HEK293T (cell line): ENCODE measurements at regions not wholly inside any gene's neighbourhood (a gene's known extent, or its start where the extent isn't known, plus 50 kb on each side); places are given as distances from the start of the nearest gene placed in this dataset.

Experiments used
- CTCF ChIA-PET: fragments of 350-600 bp; formaldehyde crosslinking; extraction: SDS; loops from one replicate; lab custom pipeline; 2021; ENCODE audit warnings: antibody characterized with exemption, inconsistent platforms; lab: Yijun Ruan, JAX
- POLR2A ChIA-PET: fragments of 350-600 bp; formaldehyde crosslinking; extraction: SDS; loops from one replicate; lab custom pipeline; 2020; ENCODE audit warnings: antibody characterized with exemption, inconsistent platforms; lab: Yijun Ruan, JAX
- DNase-seq: peaks from one replicate; pipeline ENCODE4 v3.0.0; 2012; ENCODE audit warnings: mixed read lengths; ENCODE audit errors: extremely low spot score
- ARNT ChIP-seq: fragments of 450-650 bp; IDR thresholded peaks from 2 replicates; pipeline ENCODE4 v1.6.1; 2017; ENCODE audit warnings: mild to moderate bottlenecking
- BHLHE40 ChIP-seq: fragments of 450-650 bp; IDR thresholded peaks from 2 replicates; pipeline ENCODE4 v1.6.1; 2016; ENCODE audit warnings: mild to moderate bottlenecking, moderate library complexity, borderline replicate concordance
- CTBP1 ChIP-seq: fragments of 450-650 bp; IDR thresholded peaks from 2 replicates; pipeline ENCODE4 v1.6.1; 2016; ENCODE audit warnings: borderline replicate concordance
- ELF4 ChIP-seq: fragments of 450-650 bp; IDR thresholded peaks from 2 replicates; pipeline ENCODE4 v1.6.1; 2017; ENCODE audit warnings: antibody characterized with exemption
- FOXA1 ChIP-seq: fragments of 450-650 bp; IDR thresholded peaks from 2 replicates; pipeline ENCODE4 v1.6.1; 2016; ENCODE audit warnings: mild to moderate bottlenecking
- FOXK2 ChIP-seq: fragments of 450-650 bp; IDR thresholded peaks from 2 replicates; pipeline ENCODE4 v1.6.1; 2016; ENCODE audit warnings: mild to moderate bottlenecking
- FOXM1 ChIP-seq: fragments of 450-650 bp; IDR thresholded peaks from 2 replicates; pipeline ENCODE4 v1.6.1; 2017; ENCODE audit warnings: mild to moderate bottlenecking, borderline replicate concordance
- HDGF ChIP-seq: fragments of 450-650 bp; IDR thresholded peaks from 2 replicates; pipeline ENCODE4 v1.6.1; 2017; ENCODE audit warnings: antibody characterized with exemption, borderline replicate concordance
- L3MBTL2 ChIP-seq: fragments of 450-650 bp; conservative IDR thresholded peaks from 2 replicates; pipeline ENCODE4 v1.6.1; 2016; ENCODE audit warnings: mild to moderate bottlenecking
- LEF1 ChIP-seq: fragments of 450-650 bp; IDR thresholded peaks from 2 replicates; pipeline ENCODE4 v1.6.1; 2017; ENCODE audit warnings: mild to moderate bottlenecking, borderline replicate concordance
- NFRKB ChIP-seq: fragments of 450-650 bp; IDR thresholded peaks from 2 replicates; pipeline ENCODE4 v1.6.1; 2016; ENCODE audit warnings: mild to moderate bottlenecking, moderate library complexity
- SP1 ChIP-seq: fragments of 450-650 bp; IDR thresholded peaks from 2 replicates; pipeline ENCODE4 v1.6.1; 2017
- SUZ12 ChIP-seq: fragments of 450-650 bp; IDR thresholded peaks from 2 replicates; pipeline ENCODE4 v1.6.1; 2016; ENCODE audit warnings: mild to moderate bottlenecking
- TARDBP ChIP-seq: fragments of 450-650 bp; IDR thresholded peaks from 2 replicates; pipeline ENCODE4 v1.6.1; 2016
- ZNF384 ChIP-seq: fragments of 450-650 bp; IDR thresholded peaks from 2 replicates; pipeline ENCODE4 v1.6.1; 2016
- TF ChIP-seq, protein P1 (sequence below): fragments of 450-650 bp; IDR thresholded peaks from 2 replicates; pipeline ENCODE4 v1.6.1; 2016

DNA sequence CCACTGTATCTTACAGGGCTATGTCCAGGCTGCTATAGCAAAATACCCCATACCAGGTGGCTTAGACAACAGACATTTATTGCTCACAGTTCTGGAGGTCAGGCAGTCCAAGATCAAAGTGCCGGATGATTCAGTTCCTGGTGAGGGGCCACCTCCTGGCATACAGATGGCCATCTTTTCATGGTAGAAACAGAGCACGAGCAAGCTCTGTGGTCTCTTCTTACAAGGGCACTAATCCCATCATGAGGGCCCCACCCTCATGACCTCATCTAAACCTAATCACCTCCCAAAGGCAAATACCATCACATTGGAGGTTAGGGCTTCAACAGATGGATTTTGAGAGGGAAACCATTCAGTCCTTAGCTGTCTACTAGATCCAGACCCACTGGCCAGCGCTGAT is 117.4 kb upstream of the NECTIN1 start:
- POLR2A ChIA-PET = no interaction called here
- CTCF ChIA-PET = no interaction called here
- DNase-seq = no peak
- no peak for TF ChIP-seq ELF4
- TF ChIP-seq FOXA1 = no peak
- TF ChIP-seq ZNF384 = no peak
- TF ChIP-seq L3MBTL2 = no peak
- TF ChIP-seq SP1 = no peak
- no peak for TF ChIP-seq TARDBP
- no peak for TF ChIP-seq HDGF
- TF ChIP-seq, protein P1, sequence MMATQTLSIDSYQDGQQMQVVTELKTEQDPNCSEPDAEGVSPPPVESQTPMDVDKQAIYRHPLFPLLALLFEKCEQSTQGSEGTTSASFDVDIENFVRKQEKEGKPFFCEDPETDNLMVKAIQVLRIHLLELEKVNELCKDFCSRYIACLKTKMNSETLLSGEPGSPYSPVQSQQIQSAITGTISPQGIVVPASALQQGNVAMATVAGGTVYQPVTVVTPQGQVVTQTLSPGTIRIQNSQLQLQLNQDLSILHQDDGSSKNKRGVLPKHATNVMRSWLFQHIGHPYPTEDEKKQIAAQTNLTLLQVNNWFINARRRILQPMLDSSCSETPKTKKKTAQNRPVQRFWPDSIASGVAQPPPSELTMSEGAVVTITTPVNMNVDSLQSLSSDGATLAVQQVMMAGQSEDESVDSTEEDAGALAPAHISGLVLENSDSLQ = no peak
- no peak for TF ChIP-seq FOXK2
- no peak for TF ChIP-seq BHLHE40
- TF ChIP-seq NFRKB = no peak
- no peak for TF ChIP-seq SUZ12
- no peak for TF ChIP-seq LEF1
- no peak for TF ChIP-seq FOXM1
- TF ChIP-seq CTBP1 = no peak
- no peak for TF ChIP-seq ARNT

DNA sequence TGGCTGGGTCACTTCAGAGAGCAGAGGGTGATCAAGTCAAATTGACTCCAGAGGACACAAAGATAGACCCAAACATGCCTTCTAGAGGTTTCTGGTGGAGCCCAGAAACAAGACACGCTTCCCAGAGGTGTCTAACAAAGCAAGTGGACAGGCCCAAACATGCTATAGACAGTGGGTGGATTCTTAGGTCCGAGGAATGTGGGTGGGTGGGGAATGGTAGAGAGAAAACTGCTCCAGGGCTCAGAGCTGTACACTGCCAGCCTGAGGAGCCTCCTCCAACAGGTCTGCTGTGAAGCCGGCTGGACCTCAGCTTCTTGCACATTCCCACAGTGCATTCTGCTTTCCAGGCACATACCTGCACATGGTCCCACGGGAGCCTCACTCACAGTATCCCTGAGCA is 116.8 kb upstream of the NECTIN1 start:
- ChIA-PET POLR2A (no interaction called here), CTCF (no interaction called here)
- TF ChIP-seq FOXA1 = no peak
- no peak for TF ChIP-seq TARDBP
- TF ChIP-seq SUZ12 = no peak
- TF ChIP-seq NFRKB = no peak
- no peak for DNase-seq

DNA sequence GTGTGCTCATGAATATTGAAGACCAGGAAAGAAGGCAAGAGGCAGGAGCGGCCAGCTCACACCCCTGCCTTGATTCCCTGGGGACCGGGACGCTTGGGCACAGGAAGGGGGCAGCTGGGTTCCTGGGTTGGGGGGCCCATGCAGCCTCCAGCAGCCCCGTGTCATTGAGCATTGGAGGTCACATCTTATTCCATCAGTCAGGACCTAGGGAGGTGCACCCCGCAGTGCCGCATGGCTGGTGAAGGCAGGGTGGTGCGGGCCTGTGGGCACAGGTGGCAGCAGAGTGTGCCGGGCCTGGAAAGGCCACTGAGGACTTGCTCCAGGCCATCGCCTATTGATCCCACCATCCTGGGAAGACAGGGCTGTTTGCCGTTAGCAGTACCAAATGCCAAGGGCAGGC is 116.3 kb upstream of the NECTIN1 start:
- DNase-seq = no peak
- POLR2A ChIA-PET = no interaction called here

DNA sequence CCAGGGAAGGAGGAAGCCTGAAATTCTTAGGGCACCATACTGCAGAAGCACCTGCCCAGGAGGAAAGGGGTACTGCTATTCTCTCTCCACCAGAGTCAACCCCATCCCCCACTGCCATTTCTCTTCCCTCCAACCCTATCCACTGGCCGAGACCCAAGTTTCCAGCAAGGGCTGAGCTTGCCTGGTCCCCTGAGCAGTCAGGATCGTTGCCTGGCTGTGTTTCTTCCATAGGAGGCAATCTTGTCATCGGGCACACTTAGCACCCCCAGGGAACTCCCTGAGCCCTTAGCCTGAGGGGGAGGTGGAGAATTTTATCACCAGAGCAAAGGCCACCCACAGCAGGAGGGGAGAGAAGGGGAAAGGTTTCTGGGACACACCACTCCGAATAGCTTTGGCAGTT is 115.8 kb upstream of the NECTIN1 start:
- ChIA-PET CTCF (interaction anchor here (0.6 kb wide), 1 partner anchor 151 kb away, joined by 3 read pairs; no protein-coding TSS in a partner anchor), POLR2A (no interaction called here)

More for the DNA sequence above, 116.3 kb upstream of the NECTIN1 start:
- TF ChIP-seq CTBP1 = no peak
- TF ChIP-seq SP1 = no peak
- TF ChIP-seq BHLHE40 = no peak
- no peak for TF ChIP-seq ELF4
- no peak for TF ChIP-seq L3MBTL2
- no peak for TF ChIP-seq ZNF384
- no peak for TF ChIP-seq ARNT
- no peak for TF ChIP-seq NFRKB
- TF ChIP-seq, protein P1 = no peak
- no peak for TF ChIP-seq SUZ12
- TF ChIP-seq FOXA1 = no peak
- TF ChIP-seq TARDBP = no peak
- no peak for TF ChIP-seq FOXK2
- TF ChIP-seq HDGF = no peak
- TF ChIP-seq LEF1 = no peak
- CTCF ChIA-PET = no interaction called here

DNA sequence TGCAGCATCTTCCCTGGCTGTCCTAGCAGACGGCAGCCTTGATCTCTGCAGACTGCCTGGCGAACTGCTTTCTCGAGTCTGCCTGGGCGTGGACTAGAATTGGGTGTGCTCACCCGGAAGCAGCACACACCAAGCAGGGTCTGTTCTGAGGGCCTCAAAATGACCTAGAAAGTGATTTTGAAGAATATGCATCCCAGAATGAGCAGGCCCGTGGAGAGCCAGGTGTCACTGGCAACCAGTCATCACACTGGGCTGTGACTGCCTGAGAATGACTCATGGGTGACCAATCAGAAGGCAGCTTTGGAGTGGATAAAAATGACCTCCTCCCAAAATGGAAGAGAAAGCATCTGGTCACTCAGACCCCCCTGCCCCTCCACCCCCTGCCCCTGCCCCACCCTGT is 114.9 kb upstream of the NECTIN1 start:
- no peak for DNase-seq
- TF ChIP-seq, protein P1 = no peak
- no peak for TF ChIP-seq TARDBP
- TF ChIP-seq NFRKB = no peak
- no peak for TF ChIP-seq ARNT
- no peak for TF ChIP-seq FOXA1
- no peak for TF ChIP-seq SUZ12
- no peak for TF ChIP-seq BHLHE40
- no peak for TF ChIP-seq FOXK2
- TF ChIP-seq ZNF384 = no peak
- no peak for TF ChIP-seq LEF1
- TF ChIP-seq HDGF = no peak
- no peak for TF ChIP-seq ELF4
- TF ChIP-seq L3MBTL2 = no peak
- TF ChIP-seq CTBP1 = no peak
- TF ChIP-seq FOXM1 = no peak
- no peak for TF ChIP-seq SP1
- POLR2A ChIA-PET = no interaction called here
- CTCF ChIA-PET = no interaction called here

More for the DNA sequence above, 115.8 kb upstream of the NECTIN1 start:
- DNase-seq = no peak
- no peak for TF ChIP-seq HDGF
- no peak for TF ChIP-seq SUZ12
- no peak for TF ChIP-seq FOXK2
- TF ChIP-seq FOXA1 = no peak
- TF ChIP-seq LEF1 = no peak
- TF ChIP-seq, protein P1 = no peak
- TF ChIP-seq FOXM1 = no peak
- TF ChIP-seq ZNF384 = no peak
- TF ChIP-seq BHLHE40 = no peak
- no peak for TF ChIP-seq NFRKB
- TF ChIP-seq TARDBP = no peak
- TF ChIP-seq CTBP1 = no peak
- no peak for TF ChIP-seq ELF4
- TF ChIP-seq ARNT = no peak

DNA sequence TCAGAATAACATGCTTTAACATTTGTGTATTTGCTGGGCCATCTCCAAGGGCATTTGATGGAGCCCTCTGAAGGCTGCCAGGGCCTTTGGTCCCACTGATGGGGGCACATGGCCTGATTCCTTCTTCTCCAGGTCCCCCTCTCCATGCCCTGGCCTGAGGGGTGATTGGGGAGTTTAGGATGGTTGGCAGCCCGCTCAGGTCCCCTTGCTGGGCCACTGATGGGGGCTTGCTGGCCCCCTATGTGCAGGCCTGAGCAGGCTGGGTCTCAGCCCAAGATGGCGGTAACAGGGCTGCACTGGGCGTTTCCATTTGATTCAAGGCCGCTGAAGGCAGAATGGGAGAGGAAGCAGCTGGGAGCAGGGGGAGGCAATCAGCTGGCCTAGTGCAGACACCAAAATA is 113.7 kb upstream of the NECTIN1 start:
- TF ChIP-seq HDGF (no peak), NFRKB (no peak)
- CTCF ChIA-PET = no interaction called here
- DNase-seq = no peak
- POLR2A ChIA-PET = no interaction called here
